ENCODE measurements at regions not wholly inside any gene's neighbourhood (a gene's known extent, or its start where the extent isn't known, plus 50 kb on each side); places are given as distances from the start of the nearest gene placed in this dataset.
"Not testable (repeated sequence)": the region's sequence is repeated elsewhere in the genome, so short reads cannot be mapped to it uniquely, and the experiment has no call there.

GRCh38 chr10:84632866-84633265 is 304.5 kb downstream of the CCSER2 start:
- no peak for DNase-seq (ENCODE audit: low spot score)

- DNase-seq (ENCODE audit: low spot score): no peak
Measured at GRCh38 chr10:84634636-84635035, 306.2 kb downstream of the CCSER2 start.

- not testable (repeated sequence) for DNase-seq (ENCODE audit: low spot score)
Measured at GRCh38 chr10:84650628-84651027, 322.2 kb downstream of the CCSER2 start.

GRCh38 chr10:84654671-84655070 is 326.3 kb downstream of the CCSER2 start:
- DNase-seq (ENCODE audit: low spot score): no peak

GRCh38 chr10:84659027-84659426 is 330.6 kb downstream of the CCSER2 start:
- DNase-seq (ENCODE audit: low spot score): no peak

GRCh38 chr10:84659497-84660439 is 331.4 kb downstream of the CCSER2 start:
- DNase-seq (ENCODE audit: low spot score): no peak

GRCh38 chr10:84660450-84661159 is 332.2 kb downstream of the CCSER2 start:
- no peak for DNase-seq (ENCODE audit: low spot score)

- no peak for DNase-seq (ENCODE audit: low spot score)
Measured at GRCh38 chr10:84665211-84665610, 336.8 kb downstream of the CCSER2 start.

- peak; percentile 23 for DNase-seq (ENCODE audit: low spot score)
Measured at GRCh38 chr10:84665883-84666463, 337.6 kb downstream of the CCSER2 start.

- no peak for DNase-seq (ENCODE audit: low spot score)
Measured at GRCh38 chr10:84668186-84668763, 339.9 kb downstream of the CCSER2 start.

- no peak for DNase-seq (ENCODE audit: low spot score)
Measured at GRCh38 chr10:84675060-84675459, 346.7 kb downstream of the CCSER2 start.

- no peak for DNase-seq (ENCODE audit: low spot score)
Measured at GRCh38 chr10:84676536-84676935, 348.1 kb downstream of the CCSER2 start.

- no peak for DNase-seq (ENCODE audit: low spot score)
Measured at GRCh38 chr10:84681781-84682180, 353.4 kb downstream of the CCSER2 start.

- no peak for DNase-seq (ENCODE audit: low spot score)
Measured at GRCh38 chr10:84683550-84683949, 355.2 kb downstream of the CCSER2 start.

GRCh38 chr10:84683980-84684740 is 355.8 kb downstream of the CCSER2 start:
- DNase-seq (ENCODE audit: low spot score): no peak

GRCh38 chr10:84685047-84685660 is 356.8 kb downstream of the CCSER2 start:
- peak; percentile 24 for DNase-seq (ENCODE audit: low spot score)

- no peak for DNase-seq (ENCODE audit: low spot score)
Measured at GRCh38 chr10:84693006-84693405, 364.6 kb downstream of the CCSER2 start.

GRCh38 chr10:84695902-84696301 is 367.5 kb downstream of the CCSER2 start:
- no peak for DNase-seq (ENCODE audit: low spot score)

- no peak for DNase-seq (ENCODE audit: low spot score)
Measured at GRCh38 chr10:84696610-84697009, 368.2 kb downstream of the CCSER2 start.

- no peak for DNase-seq (ENCODE audit: low spot score)
Measured at GRCh38 chr10:84698989-84699388, 370.6 kb downstream of the CCSER2 start.

- DNase-seq (ENCODE audit: low spot score): no peak
Measured at GRCh38 chr10:84700668-84701369, 372.4 kb downstream of the CCSER2 start.
